Bone marrow (tissue), 2 donors: ENCODE measurements at regions not wholly inside any gene's neighbourhood (a gene's known extent, or its start where the extent isn't known, plus 50 kb on each side); places are given as distances from the start of the nearest gene placed in this dataset.
A peak's percentile ranks its signal among the peaks of the same experiment; 100 is the strongest.
"Not testable (repeated sequence)": the region's sequence is repeated elsewhere in the genome, so short reads cannot be mapped to it uniquely, and the experiment has no call there.

Experiments used
- DNase-seq, 2 donors: peaks; one replicate each; lab custom pipeline; 2025; lab: John Stamatoyannopoulos, UW

GRCh38 chr13:33662392-33662791 is 155.6 kb upstream of the RFC3 start:
- no peak for DNase-seq

GRCh38 chr13:33665626-33666175 is 152.2 kb upstream of the RFC3 start:
- no peak for DNase-seq

- no peak for DNase-seq
Observed at GRCh38 chr13:33671560-33671959, 146.4 kb upstream of the RFC3 start.

GRCh38 chr13:33672022-33672421 is 145.9 kb upstream of the RFC3 start:
- DNase-seq: not testable (repeated sequence)

GRCh38 chr13:33676045-33676989 is 141.6 kb upstream of the RFC3 start:
- peak in 1 of 2 donors; percentile 20 for DNase-seq

- DNase-seq: no peak
Observed at GRCh38 chr13:33677215-33677614, 140.7 kb upstream of the RFC3 start.

GRCh38 chr13:33678084-33678483 is 139.9 kb upstream of the RFC3 start:
- no peak for DNase-seq

- DNase-seq: peak in 1 of 2 donors; percentile 51
Observed at GRCh38 chr13:33678906-33679657, 138.9 kb upstream of the RFC3 start.

GRCh38 chr13:33679658-33680012 is 138.3 kb upstream of the RFC3 start:
- no peak for DNase-seq

GRCh38 chr13:33682020-33682564 is 135.9 kb upstream of the RFC3 start:
- DNase-seq: no peak

- not testable (repeated sequence) for DNase-seq
Observed at GRCh38 chr13:33682646-33683045, 135.3 kb upstream of the RFC3 start.

- no peak for DNase-seq
Observed at GRCh38 chr13:33683376-33683775, 134.6 kb upstream of the RFC3 start.

GRCh38 chr13:33684874-33685273 is 133.1 kb upstream of the RFC3 start:
- DNase-seq: no peak

- no peak for DNase-seq
Observed at GRCh38 chr13:33686772-33687480, 131.0 kb upstream of the RFC3 start.

GRCh38 chr13:33690354-33690753 is 127.6 kb upstream of the RFC3 start:
- no peak for DNase-seq

- no peak for DNase-seq
Observed at GRCh38 chr13:33691980-33692379, 126.0 kb upstream of the RFC3 start.

GRCh38 chr13:33692531-33692930 is 125.4 kb upstream of the RFC3 start:
- no peak for DNase-seq

GRCh38 chr13:33694546-33694945 is 123.4 kb upstream of the RFC3 start:
- DNase-seq: no peak

GRCh38 chr13:33696530-33696929 is 121.4 kb upstream of the RFC3 start:
- no peak for DNase-seq

GRCh38 chr13:33697926-33698325 is 120.0 kb upstream of the RFC3 start:
- no peak for DNase-seq

- no peak for DNase-seq
Observed at GRCh38 chr13:33707449-33707848, 110.5 kb upstream of the RFC3 start.

GRCh38 chr13:33710924-33711323 is 107.0 kb upstream of the RFC3 start:
- DNase-seq: no peak
